Ishikawa (cell line): ENCODE measurements at regions not wholly inside any gene's neighbourhood (a gene's known extent, or its start where the extent isn't known, plus 50 kb on each side); places are given as distances from the start of the nearest gene placed in this dataset.

ENCODE experiments used
- CEBPB ChIP-seq: IDR thresholded peaks from 2 replicates; pipeline ENCODE4 v1.6.1; 2012
- EP300 ChIP-seq: IDR thresholded peaks from 2 replicates; pipeline ENCODE4 v1.6.1; 2012; ENCODE audit warnings: borderline replicate concordance
- TF ChIP-seq, protein P1 (sequence below): IDR thresholded peaks from 2 replicates; pipeline ENCODE4 v1.6.1; 2012; ENCODE audit warnings: low read depth, mild to moderate bottlenecking
- TF ChIP-seq, protein P2 (sequence below): IDR thresholded peaks from 2 replicates; pipeline ENCODE4 v1.6.1; 2012

DNA sequence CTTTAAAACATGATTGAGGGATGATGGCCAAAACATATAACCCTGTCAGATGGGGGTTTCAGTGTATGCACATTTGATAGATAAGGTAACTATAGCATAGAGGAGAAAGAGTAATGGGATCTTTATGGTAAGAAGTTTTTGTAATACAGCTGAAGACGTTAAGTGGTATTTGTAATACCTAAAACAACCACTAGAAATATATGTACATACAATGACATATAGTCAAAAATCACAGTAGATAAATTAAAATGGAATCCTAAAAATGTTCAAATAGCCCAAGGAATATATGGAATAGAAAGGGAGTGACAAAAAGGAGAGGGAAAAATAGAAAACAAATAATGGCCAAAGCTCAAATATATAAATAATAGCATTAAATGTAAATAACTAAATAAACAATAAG is 371.3 kb upstream of the FSTL5 start:
- TF ChIP-seq, protein P1, sequence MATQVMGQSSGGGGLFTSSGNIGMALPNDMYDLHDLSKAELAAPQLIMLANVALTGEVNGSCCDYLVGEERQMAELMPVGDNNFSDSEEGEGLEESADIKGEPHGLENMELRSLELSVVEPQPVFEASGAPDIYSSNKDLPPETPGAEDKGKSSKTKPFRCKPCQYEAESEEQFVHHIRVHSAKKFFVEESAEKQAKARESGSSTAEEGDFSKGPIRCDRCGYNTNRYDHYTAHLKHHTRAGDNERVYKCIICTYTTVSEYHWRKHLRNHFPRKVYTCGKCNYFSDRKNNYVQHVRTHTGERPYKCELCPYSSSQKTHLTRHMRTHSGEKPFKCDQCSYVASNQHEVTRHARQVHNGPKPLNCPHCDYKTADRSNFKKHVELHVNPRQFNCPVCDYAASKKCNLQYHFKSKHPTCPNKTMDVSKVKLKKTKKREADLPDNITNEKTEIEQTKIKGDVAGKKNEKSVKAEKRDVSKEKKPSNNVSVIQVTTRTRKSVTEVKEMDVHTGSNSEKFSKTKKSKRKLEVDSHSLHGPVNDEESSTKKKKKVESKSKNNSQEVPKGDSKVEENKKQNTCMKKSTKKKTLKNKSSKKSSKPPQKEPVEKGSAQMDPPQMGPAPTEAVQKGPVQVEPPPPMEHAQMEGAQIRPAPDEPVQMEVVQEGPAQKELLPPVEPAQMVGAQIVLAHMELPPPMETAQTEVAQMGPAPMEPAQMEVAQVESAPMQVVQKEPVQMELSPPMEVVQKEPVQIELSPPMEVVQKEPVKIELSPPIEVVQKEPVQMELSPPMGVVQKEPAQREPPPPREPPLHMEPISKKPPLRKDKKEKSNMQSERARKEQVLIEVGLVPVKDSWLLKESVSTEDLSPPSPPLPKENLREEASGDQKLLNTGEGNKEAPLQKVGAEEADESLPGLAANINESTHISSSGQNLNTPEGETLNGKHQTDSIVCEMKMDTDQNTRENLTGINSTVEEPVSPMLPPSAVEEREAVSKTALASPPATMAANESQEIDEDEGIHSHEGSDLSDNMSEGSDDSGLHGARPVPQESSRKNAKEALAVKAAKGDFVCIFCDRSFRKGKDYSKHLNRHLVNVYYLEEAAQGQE, result no peak
- TF ChIP-seq, protein P2, sequence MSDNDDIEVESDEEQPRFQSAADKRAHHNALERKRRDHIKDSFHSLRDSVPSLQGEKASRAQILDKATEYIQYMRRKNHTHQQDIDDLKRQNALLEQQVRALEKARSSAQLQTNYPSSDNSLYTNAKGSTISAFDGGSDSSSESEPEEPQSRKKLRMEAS, result no peak
- TF ChIP-seq EP300 (no peak), CEBPB (no peak)
